GM12878 (cell line): ENCODE measurements at regions not wholly inside any gene's neighbourhood (a gene's known extent, or its start where the extent isn't known, plus 50 kb on each side); places are given as distances from the start of the nearest gene placed in this dataset.

Experiments used
- CHD2 ChIP-seq: IDR thresholded peaks from 2 replicates; pipeline ENCODE4 v1.6.1; 2011; ENCODE audit warnings: low read depth, low read length, improper control_type of control experiment, borderline replicate concordance
- CTCF ChIP-seq, 3 experiments: IDR thresholded peaks in 2 of 3; conservative IDR thresholded peaks in 1 of 3; 2 replicates each; pipeline ENCODE4 v1.5.1; 2011; ENCODE audit warnings: low read depth in 3 of 3, low read length in 3 of 3, mild to moderate bottlenecking in 3 of 3, control low read depth in 2 of 3, moderate library complexity in 2 of 3, inconsistent platforms in 1 of 3, mixed read lengths in 1 of 3; ENCODE audit not compliant: control insufficient read depth in 2 of 3, insufficient read depth in 1 of 3; ENCODE audit errors: extremely low read depth in 1 of 3
- IKZF1 ChIP-seq: fragments of 450-650 bp; conservative IDR thresholded peaks from 2 replicates; pipeline ENCODE4 v1.6.1; 2017; ENCODE audit warnings: antibody characterized with exemption, mild to moderate bottlenecking
- JUND ChIP-seq: IDR thresholded peaks from 2 replicates; pipeline ENCODE4 v1.6.1; 2012; ENCODE audit warnings: low read depth, mild to moderate bottlenecking, low read length, improper control_type of control experiment, moderate library complexity
- POLR2A ChIP-seq: IDR thresholded peaks from 2 replicates; pipeline ENCODE4 v1.6.1; 2011; ENCODE audit warnings: low read depth, mild to moderate bottlenecking, low read length
- POLR2AphosphoS2 ChIP-seq: IDR thresholded peaks from 2 replicates; pipeline ENCODE4 v1.6.1; 2011; ENCODE audit warnings: low read depth, mild to moderate bottlenecking, low read length, improper control_type of control experiment, moderate library complexity
- POLR2AphosphoS5 ChIP-seq: IDR thresholded peaks from 2 replicates; pipeline ENCODE4 v1.6.1; 2011; ENCODE audit warnings: mild to moderate bottlenecking, low read length, inconsistent platforms
- REST ChIP-seq: IDR thresholded peaks from 2 replicates; pipeline ENCODE4 v1.6.1; 2012; ENCODE audit warnings: mild to moderate bottlenecking, low read depth, low read length
- USF1 ChIP-seq: IDR thresholded peaks from 2 replicates; pipeline ENCODE4 v1.6.1; 2011; ENCODE audit warnings: borderline replicate concordance, low read depth, mild to moderate bottlenecking, moderate library complexity, mixed read lengths, low read length; ENCODE audit not compliant: insufficient read depth; ENCODE audit errors: extremely low read length
- YY1 ChIP-seq: IDR thresholded peaks from 2 replicates; pipeline ENCODE4 v1.6.1; 2011; ENCODE audit warnings: low read depth, mild to moderate bottlenecking, low read length
- ZNF207 ChIP-seq: fragments of 450-650 bp; IDR thresholded peaks from 2 replicates; pipeline ENCODE4 v1.6.1; 2014; ENCODE audit warnings: antibody characterized with exemption, mild to moderate bottlenecking, borderline replicate concordance

- no peak for TF ChIP-seq CTCF (IDR thresholded peaks at IDR 0.05 in 2 of 3, conservative IDR thresholded peaks at IDR 0.05 in 1 of 3; ENCODE audit: control insufficient read depth in 2 of 3, extremely low read depth in 1 of 3, insufficient read depth in 1 of 3, low read depth in 3 of 3, low read length in 3 of 3)
- TF ChIP-seq CHD2: no peak
- TF ChIP-seq REST: no peak
- no peak for TF ChIP-seq JUND
- TF ChIP-seq POLR2AphosphoS5: no peak
- TF ChIP-seq POLR2A: no peak
- no peak for TF ChIP-seq YY1
- no peak for TF ChIP-seq ZNF207
- no peak for TF ChIP-seq IKZF1
- no peak for TF ChIP-seq POLR2AphosphoS2
- TF ChIP-seq USF1: no peak
These were observed 104.8 kb downstream of the EBNA1BP2 start for GRCh38 chr1:43067233-43067745.
